ENCODE measurements at regions not wholly inside any gene's neighbourhood (a gene's known extent, or its start where the extent isn't known, plus 50 kb on each side); places are given as distances from the start of the nearest gene placed in this dataset.

DNA sequence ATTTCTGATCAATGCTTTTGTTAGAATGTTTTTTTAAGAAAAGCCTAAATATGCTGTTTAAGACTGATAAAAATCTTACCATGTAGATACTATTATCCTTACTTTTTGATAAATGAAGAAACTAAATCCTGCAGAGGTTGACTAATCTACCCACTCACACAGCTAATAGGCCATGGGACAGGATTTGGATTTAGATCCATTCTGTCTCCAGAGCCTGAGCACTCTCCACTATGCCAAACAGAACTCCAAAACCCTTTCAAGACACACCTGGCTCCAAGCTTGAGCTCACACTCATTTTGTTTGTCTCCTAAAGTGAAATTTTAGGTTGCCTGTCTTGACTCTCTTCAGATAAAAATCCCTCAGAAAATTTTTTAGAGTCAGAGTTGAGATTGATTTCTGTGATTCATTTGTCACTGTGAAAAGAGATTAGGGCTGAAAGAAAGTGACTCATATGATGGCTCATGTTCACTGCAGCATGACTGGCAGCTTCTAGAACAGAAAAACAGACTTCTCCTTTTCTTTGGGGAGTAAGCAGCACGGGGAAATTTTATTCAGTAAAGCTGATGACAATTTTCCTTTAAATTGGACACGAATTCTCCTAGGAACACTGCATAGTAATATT, 132.3 kb upstream of the POT1 start (continued):
- TF ChIP-seq VEZF1 (CRISPR knock-in tag; IDR thresholded peaks at IDR 0.05), result peak; percentile 33; the same call in 1 of the 2 replicates
- no peak for TF ChIP-seq MAX (CRISPR knock-in tag; IDR thresholded peaks at IDR 0.05)
- TF ChIP-seq FOXM1 (IDR thresholded peaks at IDR 0.05; ENCODE audit: low read depth), result no peak
- no peak for TF ChIP-seq FOXM1 (CRISPR knock-in tag; IDR thresholded peaks at IDR 0.05; ENCODE audit: low read depth)
- TF ChIP-seq ZNF766 (CRISPR knock-in tag; conservative IDR thresholded peaks at IDR 0.05), result no peak
- TF ChIP-seq ZNF584 (CRISPR knock-in tag; IDR thresholded peaks at IDR 0.05; ENCODE audit: low read depth), result no peak
- TF ChIP-seq, protein P1, sequence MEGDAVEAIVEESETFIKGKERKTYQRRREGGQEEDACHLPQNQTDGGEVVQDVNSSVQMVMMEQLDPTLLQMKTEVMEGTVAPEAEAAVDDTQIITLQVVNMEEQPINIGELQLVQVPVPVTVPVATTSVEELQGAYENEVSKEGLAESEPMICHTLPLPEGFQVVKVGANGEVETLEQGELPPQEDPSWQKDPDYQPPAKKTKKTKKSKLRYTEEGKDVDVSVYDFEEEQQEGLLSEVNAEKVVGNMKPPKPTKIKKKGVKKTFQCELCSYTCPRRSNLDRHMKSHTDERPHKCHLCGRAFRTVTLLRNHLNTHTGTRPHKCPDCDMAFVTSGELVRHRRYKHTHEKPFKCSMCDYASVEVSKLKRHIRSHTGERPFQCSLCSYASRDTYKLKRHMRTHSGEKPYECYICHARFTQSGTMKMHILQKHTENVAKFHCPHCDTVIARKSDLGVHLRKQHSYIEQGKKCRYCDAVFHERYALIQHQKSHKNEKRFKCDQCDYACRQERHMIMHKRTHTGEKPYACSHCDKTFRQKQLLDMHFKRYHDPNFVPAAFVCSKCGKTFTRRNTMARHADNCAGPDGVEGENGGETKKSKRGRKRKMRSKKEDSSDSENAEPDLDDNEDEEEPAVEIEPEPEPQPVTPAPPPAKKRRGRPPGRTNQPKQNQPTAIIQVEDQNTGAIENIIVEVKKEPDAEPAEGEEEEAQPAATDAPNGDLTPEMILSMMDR (IDR thresholded peaks at IDR 0.05 in 2 of 3, conservative IDR thresholded peaks at IDR 0.05 in 1 of 3; ENCODE audit: insufficient read depth in 2 of 3, low read depth in 1 of 3, low read length in 3 of 3), result no peak
- no peak for TF ChIP-seq MTA3 (IDR thresholded peaks at IDR 0.05; ENCODE audit: borderline replicate concordance)
- no peak for TF ChIP-seq ZBTB7A (IDR thresholded peaks at IDR 0.05; ENCODE audit: borderline replicate concordance, control insufficient read depth, low read depth, low read length)
- no peak for TF ChIP-seq KAT7 (CRISPR knock-in tag; IDR thresholded peaks at IDR 0.05; ENCODE audit: borderline replicate concordance)
- no peak for TF ChIP-seq POLR2A (conservative IDR thresholded peaks at IDR 0.05)
- no peak for TF ChIP-seq RBM17 (IDR thresholded peaks at IDR 0.05; ENCODE audit: borderline replicate concordance, low read depth, low read length)
- peak; percentile 54 for TF ChIP-seq TCF3 (CRISPR knock-in tag; IDR thresholded peaks at IDR 0.05)
- no peak for TF ChIP-seq E2F8 (IDR thresholded peaks at IDR 0.05; ENCODE audit: low read depth, partially characterized antibody)
- TF ChIP-seq ZNF507 (tag; conservative IDR thresholded peaks at IDR 0.05), result no peak
- TF ChIP-seq NFIX (CRISPR knock-in tag; IDR thresholded peaks at IDR 0.05; ENCODE audit: low read depth), result no peak
- TF ChIP-seq, protein P2, sequence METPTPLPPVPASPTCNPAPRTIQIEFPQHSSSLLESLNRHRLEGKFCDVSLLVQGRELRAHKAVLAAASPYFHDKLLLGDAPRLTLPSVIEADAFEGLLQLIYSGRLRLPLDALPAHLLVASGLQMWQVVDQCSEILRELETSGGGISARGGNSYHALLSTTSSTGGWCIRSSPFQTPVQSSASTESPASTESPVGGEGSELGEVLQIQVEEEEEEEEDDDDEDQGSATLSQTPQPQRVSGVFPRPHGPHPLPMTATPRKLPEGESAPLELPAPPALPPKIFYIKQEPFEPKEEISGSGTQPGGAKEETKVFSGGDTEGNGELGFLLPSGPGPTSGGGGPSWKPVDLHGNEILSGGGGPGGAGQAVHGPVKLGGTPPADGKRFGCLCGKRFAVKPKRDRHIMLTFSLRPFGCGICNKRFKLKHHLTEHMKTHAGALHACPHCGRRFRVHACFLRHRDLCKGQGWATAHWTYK (CRISPR knock-in tag; IDR thresholded peaks at IDR 0.05), result no peak
- no peak for TF ChIP-seq PHF21A (IDR thresholded peaks at IDR 0.05; ENCODE audit: borderline replicate concordance, low read depth)
- TF ChIP-seq SP2 (IDR thresholded peaks at IDR 0.05; ENCODE audit: extremely low read depth, low read depth, low read length, poor library complexity, severe bottlenecking), result no peak
